Spleen (tissue), 11 donors: ENCODE measurements at regions not wholly inside any gene's neighbourhood (a gene's known extent, or its start where the extent isn't known, plus 50 kb on each side); places are given as distances from the start of the nearest gene placed in this dataset.

ENCODE experiments used
- DNase-seq: peaks from one replicate; pipeline ENCODE4 v3.0.0-alpha.2; 2020
- H3K27ac ChIP-seq, 8 donors: fragments of 200-600 bp; sonication (generic) in 7 of 8; 1 replicate in 4 of 8; 2 replicates in 4 of 8; pipeline versions ENCODE4 v1.5.0 to v1.8.0; 2016 to 2021; ENCODE audit warnings: inconsistent platforms in 4 of 8, mild to moderate bottlenecking in 4 of 8, moderate library complexity in 1 of 8
- H3K27me3 ChIP-seq, 7 donors: fragments of 200-600 bp; sonication (generic) in 6 of 7; replicated peaks in 1 of 7; 1 replicate in 4 of 7; 2 replicates in 3 of 7; pipeline versions ENCODE4 v1.5.0 to v1.8.0; 2016 to 2021; ENCODE audit warnings: inconsistent platforms in 3 of 7, mild to moderate bottlenecking in 1 of 7
- H3K36me3 ChIP-seq, 6 donors: fragments of 200-600 bp; sonication (generic) in 5 of 6; 1 replicate in 4 of 6; 2 replicates in 2 of 6; pipeline versions ENCODE4 v1.5.0 to v1.8.0; 2016 to 2021; ENCODE audit warnings: inconsistent platforms in 2 of 6
- H3K4me1 ChIP-seq, 6 donors: fragments of 200-600 bp; sonication (generic) in 5 of 6; 1 replicate in 3 of 6; 2 replicates in 3 of 6; pipeline versions ENCODE4 v1.5.0 to v1.8.0; 2016 to 2021; ENCODE audit warnings: inconsistent platforms in 3 of 6
- H3K4me3 ChIP-seq, 8 donors: fragments of 200-600 bp; sonication (generic) in 7 of 8; 1 replicate in 4 of 8; 2 replicates in 4 of 8; pipeline versions ENCODE4 v1.5.0 to v1.8.0; 2016 to 2021; ENCODE audit warnings: inconsistent platforms in 4 of 8, mild to moderate bottlenecking in 4 of 8, moderate library complexity in 2 of 8
- H3K9me3 ChIP-seq, 8 donors: fragments of 200-600 bp; sonication (generic) in 7 of 8; 1 replicate in 4 of 8; 2 replicates in 4 of 8; pipeline versions ENCODE4 v1.5.0 to v1.8.0; 2016 to 2021; ENCODE audit warnings: inconsistent platforms in 4 of 8
- CTCF ChIP-seq, 11 experiments: fragments of 200-600 bp in 7 of 11; fragments of 450-650 bp in 4 of 11; sonication (generic) in 4 of 11; IDR thresholded peaks in 8 of 11; conservative IDR thresholded peaks in 3 of 11; 1 replicate in 7 of 11; 2 replicates in 4 of 11; pipeline versions ENCODE4 v1.4.0 to v1.8.0; 2016 to 2021; ENCODE audit warnings: antibody characterized with exemption in 11 of 11, inconsistent platforms in 4 of 11, mild to moderate bottlenecking in 1 of 11
- POLR2A ChIP-seq, 3 donors: fragments of 450-650 bp; IDR thresholded peaks; one replicate each; pipeline ENCODE4 v1.5.1; 2017; ENCODE audit warnings: antibody characterized with exemption in 3 of 3, mild to moderate bottlenecking in 1 of 3
- POLR2AphosphoS5 ChIP-seq, 3 donors: sonication (generic); formaldehyde crosslinking; IDR thresholded peaks; one replicate each; pipeline ENCODE4 v1.5.1; 2017; ENCODE audit warnings: antibody characterized with exemption in 3 of 3
- WGBS, 5 donors: extraction: QIAGEN DNeasy Blood & Tissue Kit in 3 of 5; methylation state at CpG; one replicate each; pipeline versions ENCODE4 v1.1.5 to v1.1.7; 2013 to 2018; 5-methylcytosine and 5-hydroxymethylcytosine counted together
- intact Hi-C: fragments of 100-400 bp; cut with DNase I; formaldehyde crosslinking; loops from one replicate; pipeline ENCODE4 v1.15.0; 2023; ENCODE audit warnings: low total_unique reads
- donor health status: healthy with polysubstance abuse.
- donor health status: DM: no; HTN: no; CAD: no; lungs with moderate emphysema.
- donor health status: DM: no; HTN: no; CAD: no.
- donor health status: Bipolar disorder and iron deficiency.
- donor health status: healthy.
- donor health status: DM: no; HTN: no; CAD: no.
- donor health status: DM: yes; HTN: yes; CAD: no.

GRCh38 chr1:67576474-67576873 lies 108.5 kb upstream of the GADD45A start:
- intact Hi-C loops = no loop called here
- no peaks in the 10 kb centered on the region for H3K36me3 ChIP-seq
- 77 to 96% (median 85%) methylated on average over 5 of the region's 5 CpGs for WGBS, 5 donors

GRCh38 chr1:67577646-67578045 lies 107.4 kb upstream of the GADD45A start:
- no peaks in the 10 kb centered on the region for H3K36me3 ChIP-seq
- 81 to 96% (median 88%) methylated on average over 3 of the region's 3 CpGs for WGBS, 5 donors

More at GRCh38 chr1:67576474-67576873, 108.5 kb upstream of the GADD45A start:
- H3K27ac ChIP-seq = no peak overlapping the region
- no peak for DNase-seq
- no peaks in the 10 kb centered on the region for H3K9me3 ChIP-seq
- TF ChIP-seq CTCF (IDR thresholded peaks at IDR 0.05 in 8 of 11, conservative IDR thresholded peaks at IDR 0.05 in 3 of 11) (no peak), POLR2A (IDR thresholded peaks at IDR 0.05) (no peak), POLR2AphosphoS5 (IDR thresholded peaks at IDR 0.05) (no peak)
- H3K4me3 ChIP-seq = no peak overlapping the region
- H3K27me3 ChIP-seq = no peaks in the 10 kb centered on the region
- H3K4me1 ChIP-seq = no peaks in the 10 kb centered on the region

GRCh38 chr1:67578397-67579020 lies 106.5 kb upstream of the GADD45A start:
- no peak overlapping the region for H3K4me3 ChIP-seq
- H3K36me3 ChIP-seq = no peaks in the 10 kb centered on the region
- intact Hi-C loops = no loop called here
- no peaks in the 10 kb centered on the region for H3K9me3 ChIP-seq
- no peak for DNase-seq
- H3K27me3 ChIP-seq = no peaks in the 10 kb centered on the region
- H3K27ac ChIP-seq = no peak overlapping the region
- WGBS, 5 donors = 80 to 94% (median 90%) methylated on average over 6 of the region's 6 CpGs
- TF ChIP-seq CTCF (IDR thresholded peaks at IDR 0.05 in 8 of 11, conservative IDR thresholded peaks at IDR 0.05 in 3 of 11) = no peak
- no peak for TF ChIP-seq POLR2A (IDR thresholded peaks at IDR 0.05)
- TF ChIP-seq POLR2AphosphoS5 (IDR thresholded peaks at IDR 0.05) = no peak
- peaks cover 0 to 9% (median 0%) of the 10 kb centered on the region in 6 donors for H3K4me1 ChIP-seq

More at GRCh38 chr1:67577646-67578045, 107.4 kb upstream of the GADD45A start:
- no peak for TF ChIP-seq CTCF (IDR thresholded peaks at IDR 0.05 in 8 of 11, conservative IDR thresholded peaks at IDR 0.05 in 3 of 11)
- DNase-seq = no peak
- no peak overlapping the region for H3K4me3 ChIP-seq
- H3K27me3 ChIP-seq = no peaks in the 10 kb centered on the region
- H3K9me3 ChIP-seq = no peaks in the 10 kb centered on the region
- H3K4me1 ChIP-seq = peaks cover 0 to under 1% (median 0%) of the 10 kb centered on the region in 6 donors
- intact Hi-C loops = no loop called here
- no peak overlapping the region for H3K27ac ChIP-seq

- no peak for TF ChIP-seq POLR2A (IDR thresholded peaks at IDR 0.05)
- TF ChIP-seq POLR2AphosphoS5 (IDR thresholded peaks at IDR 0.05) = no peak
- no peak for TF ChIP-seq CTCF (IDR thresholded peaks at IDR 0.05 in 8 of 11, conservative IDR thresholded peaks at IDR 0.05 in 3 of 11)
- Histone ChIP-seq H3K4me1 (peaks cover 0 to 12% (median 2%) of the 10 kb centered on the region in 6 donors), H3K4me3 (no peak overlapping the region), H3K9me3 (no peaks in the 10 kb centered on the region), H3K27ac (no peak overlapping the region), H3K27me3 (no peaks in the 10 kb centered on the region), H3K36me3 (no peaks in the 10 kb centered on the region)
- intact Hi-C loops = no loop called here
- DNase-seq = no peak
- WGBS, 5 donors = 41 to 91% (median 47%) methylated on average over 2 of the region's 2 CpGs
Observed at GRCh38 chr1:67579623-67580394, 105.2 kb upstream of the GADD45A start.
